NCI-H146 treated with DMSO at 0.1 percent for 48 hours (cell line): ENCODE measurements at regions not wholly inside any gene's neighbourhood (a gene's known extent, or its start where the extent isn't known, plus 50 kb on each side); places are given as distances from the start of the nearest gene placed in this dataset.

Experiments
- DNase-seq: peaks from one replicate; lab custom pipeline; 2025; ENCODE audit not compliant: unreplicated experiment; lab: John Stamatoyannopoulos, UW

- no peak for DNase-seq
These were observed 144.8 kb upstream of the KLF14 start for GRCh38 chr7:130878785-130879184.

GRCh38 chr7:130879191-130879590 lies 145.2 kb upstream of the KLF14 start:
- DNase-seq = no peak

- DNase-seq = no peak
These were observed 146.7 kb upstream of the KLF14 start for GRCh38 chr7:130880668-130881067.

- no peak for DNase-seq
These were observed 147.2 kb upstream of the KLF14 start for GRCh38 chr7:130881091-130881798.

GRCh38 chr7:130881799-130882141 lies 147.8 kb upstream of the KLF14 start:
- no peak for DNase-seq

GRCh38 chr7:130882396-130882795 lies 148.4 kb upstream of the KLF14 start:
- DNase-seq = no peak

- no peak for DNase-seq
These were observed 149.9 kb upstream of the KLF14 start for GRCh38 chr7:130883928-130884327.

GRCh38 chr7:130884437-130885417 lies 150.7 kb upstream of the KLF14 start:
- DNase-seq = no peak

- no peak for DNase-seq
These were observed 152.6 kb upstream of the KLF14 start for GRCh38 chr7:130886438-130887135.

- DNase-seq = no peak
These were observed 153.4 kb upstream of the KLF14 start for GRCh38 chr7:130887182-130887956.

GRCh38 chr7:130887957-130888371 lies 154.0 kb upstream of the KLF14 start:
- DNase-seq = no peak

GRCh38 chr7:130888468-130888867 lies 154.5 kb upstream of the KLF14 start:
- no peak for DNase-seq

- DNase-seq = no peak
These were observed 156.4 kb upstream of the KLF14 start for GRCh38 chr7:130890176-130891020.

- no peak for DNase-seq
These were observed 157.5 kb upstream of the KLF14 start for GRCh38 chr7:130891254-130892094.

- DNase-seq = no peak
These were observed 159.5 kb upstream of the KLF14 start for GRCh38 chr7:130893441-130893894.

- DNase-seq = no peak
These were observed 160.3 kb upstream of the KLF14 start for GRCh38 chr7:130894146-130894908.

- DNase-seq = no peak
These were observed 161.1 kb upstream of the KLF14 start for GRCh38 chr7:130894909-130895750.
